IPS-18a (cell line): ENCODE measurements at regions not wholly inside any gene's neighbourhood (a gene's known extent, or its start where the extent isn't known, plus 50 kb on each side); places are given as distances from the start of the nearest gene placed in this dataset.

ENCODE experiments used
- H3K27ac ChIP-seq: one replicate; pipeline ENCODE4 v1.5.1; 2013; ENCODE audit warnings: low read length
- H3K27me3 ChIP-seq: one replicate; pipeline ENCODE4 v1.6.1; 2013; ENCODE audit warnings: mild to moderate bottlenecking, low read length; ENCODE audit not compliant: control insufficient read depth, insufficient read depth
- H3K36me3 ChIP-seq: one replicate; pipeline ENCODE4 v1.6.1; 2013; ENCODE audit warnings: low read depth, low read length; ENCODE audit not compliant: control insufficient read depth
- H3K4me1 ChIP-seq: one replicate; pipeline ENCODE4 v1.6.1; 2013; ENCODE audit warnings: low read depth, low read length; ENCODE audit not compliant: control insufficient read depth
- H3K4me3 ChIP-seq: one replicate; pipeline ENCODE4 v1.5.1; 2013; ENCODE audit warnings: low read length
- H3K9ac ChIP-seq: one replicate; pipeline ENCODE4 v1.6.1; 2013; ENCODE audit warnings: mild to moderate bottlenecking, low read length, moderate library complexity
- H3K9me3 ChIP-seq: one replicate; pipeline ENCODE4 v1.6.1; 2013; ENCODE audit warnings: low read depth, low read length; ENCODE audit not compliant: control insufficient read depth

DNA sequence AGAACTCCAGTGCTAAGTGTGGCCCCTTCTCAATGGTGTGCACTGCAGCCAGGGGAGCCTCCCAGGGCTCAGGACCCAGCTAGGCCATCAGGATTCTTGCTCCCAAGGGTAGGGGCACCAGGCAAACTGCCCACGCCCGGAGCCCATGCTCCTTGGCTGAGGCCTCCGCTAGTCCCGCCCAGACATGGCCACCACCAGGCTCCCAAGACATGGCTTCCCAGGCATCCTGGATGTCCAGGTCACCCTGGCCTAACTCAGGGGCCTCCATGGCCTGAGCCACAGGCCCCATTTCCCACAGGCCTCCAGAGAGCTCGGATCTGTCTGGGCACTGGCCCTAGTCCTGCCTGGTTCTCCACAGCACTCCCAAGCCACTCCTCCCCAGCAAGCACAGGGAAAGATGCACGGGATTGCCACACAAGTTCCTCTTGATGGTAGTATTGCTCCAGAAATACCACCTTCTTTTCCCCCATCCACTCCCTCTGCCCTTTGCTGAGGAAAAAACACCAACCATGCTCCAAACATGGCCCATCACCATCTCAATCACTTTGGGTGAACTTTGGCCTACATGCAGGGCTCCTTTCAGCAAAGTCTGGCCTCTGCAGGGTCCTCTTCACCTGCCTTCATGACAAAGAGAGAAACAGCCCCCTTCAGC lies 274.7 kb upstream of the AGTR2 start:
- no peak overlapping the region for H3K4me3 ChIP-seq
- no peak overlapping the region for H3K9ac ChIP-seq
- no peaks in the 10 kb centered on the region for H3K27me3 ChIP-seq
- H3K4me1 ChIP-seq, result peaks cover 9% of the 10 kb centered on the region
- no peak overlapping the region for H3K27ac ChIP-seq
- H3K36me3 ChIP-seq, result no peaks in the 10 kb centered on the region
- H3K9me3 ChIP-seq, result no peaks in the 10 kb centered on the region

DNA sequence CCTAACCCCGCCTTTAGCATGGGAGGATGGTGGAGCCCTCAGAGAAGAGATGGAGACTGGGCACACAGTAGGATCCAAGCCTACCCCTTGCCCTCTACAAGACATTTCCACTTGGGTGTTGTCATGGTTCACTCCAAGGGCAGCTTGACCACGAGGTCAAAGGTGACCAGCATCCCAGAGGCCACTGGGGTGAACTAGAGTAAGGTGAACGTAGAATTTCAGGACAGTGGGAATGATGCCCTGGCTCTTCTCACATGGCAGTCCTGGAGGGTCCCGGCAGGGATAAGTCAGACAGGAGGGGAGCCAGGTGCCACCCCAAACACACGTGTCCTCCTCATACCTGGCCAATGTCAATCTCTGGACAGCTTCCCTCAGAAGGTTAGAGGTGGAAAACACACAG lies 274.2 kb upstream of the AGTR2 start:
- no peaks in the 10 kb centered on the region for H3K36me3 ChIP-seq
- no peak overlapping the region for H3K27ac ChIP-seq
- peaks cover 9% of the 10 kb centered on the region for H3K4me1 ChIP-seq

DNA sequence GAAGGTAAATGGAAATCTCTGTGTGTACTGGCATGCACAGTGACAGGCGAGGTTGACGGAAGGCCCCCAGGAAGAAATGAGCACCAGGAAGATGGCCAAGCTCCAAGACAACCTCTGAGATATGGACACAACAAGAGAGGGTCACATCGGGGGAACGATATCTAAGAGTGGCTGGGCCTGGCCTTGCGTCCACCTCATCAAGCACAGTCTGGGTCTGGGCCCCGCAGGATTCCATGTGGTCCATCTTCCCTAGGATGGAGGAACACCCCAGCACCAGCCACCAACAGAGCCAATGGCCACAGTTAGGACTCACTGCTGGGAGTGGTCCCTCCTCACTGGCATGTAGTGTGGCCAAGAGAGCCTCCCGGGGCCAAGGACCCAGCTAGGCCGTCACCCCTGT lies 272.6 kb upstream of the AGTR2 start:
- Histone ChIP-seq H3K4me1 (peaks cover 3% of the 10 kb centered on the region), H3K9me3 (no peaks in the 10 kb centered on the region), H3K9ac (no peak overlapping the region), H3K4me3 (no peak overlapping the region), H3K36me3 (no peaks in the 10 kb centered on the region), H3K27me3 (no peaks in the 10 kb centered on the region), H3K27ac (no peak overlapping the region)

More for the DNA sequence above, 274.2 kb upstream of the AGTR2 start:
- Histone ChIP-seq H3K4me3 (no peak overlapping the region), H3K9me3 (no peaks in the 10 kb centered on the region), H3K27me3 (no peaks in the 10 kb centered on the region), H3K9ac (no peak overlapping the region)

- Histone ChIP-seq H3K9me3 (no peaks in the 10 kb centered on the region), H3K27me3 (no peaks in the 10 kb centered on the region), H3K27ac (no peak overlapping the region), H3K36me3 (no peaks in the 10 kb centered on the region), H3K9ac (no peak overlapping the region), H3K4me1 (peaks cover 3% of the 10 kb centered on the region), H3K4me3 (no peak overlapping the region)
Observed at GRCh38 chrX:115898382-115899001, 272.1 kb upstream of the AGTR2 start.

- no peaks in the 10 kb centered on the region for H3K9me3 ChIP-seq
- no peaks in the 10 kb centered on the region for H3K27me3 ChIP-seq
- no peak overlapping the region for H3K4me3 ChIP-seq
- no peaks in the 10 kb centered on the region for H3K36me3 ChIP-seq
- peaks cover 3% of the 10 kb centered on the region for H3K4me1 ChIP-seq
- H3K9ac ChIP-seq, result no peak overlapping the region
- H3K27ac ChIP-seq, result no peak overlapping the region
Observed at GRCh38 chrX:115900425-115900824, 270.1 kb upstream of the AGTR2 start.

DNA sequence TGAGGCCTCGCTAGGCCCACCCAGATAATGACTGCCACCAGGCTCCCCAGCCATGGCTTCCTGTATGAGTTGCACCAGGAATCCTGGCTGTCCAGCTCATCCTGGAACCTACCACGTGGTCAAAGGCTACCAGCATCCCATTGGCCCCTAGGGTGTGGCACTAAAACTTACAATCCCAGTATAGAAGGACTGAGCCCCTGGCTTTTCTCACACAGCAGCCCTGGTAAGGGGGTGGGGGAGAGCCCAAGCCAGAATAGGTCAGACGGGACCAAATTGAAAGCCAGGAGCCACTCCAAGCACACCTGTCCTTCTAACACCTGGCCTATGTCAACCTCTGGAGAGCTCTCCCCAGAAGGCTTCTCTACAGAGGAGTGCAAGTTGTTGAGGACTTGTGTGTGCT lies 269.3 kb upstream of the AGTR2 start:
- no peak overlapping the region for H3K9ac ChIP-seq
- H3K27me3 ChIP-seq, result no peaks in the 10 kb centered on the region
- no peaks in the 10 kb centered on the region for H3K36me3 ChIP-seq
- no peaks in the 10 kb centered on the region for H3K9me3 ChIP-seq
- H3K4me1 ChIP-seq, result peaks cover 3% of the 10 kb centered on the region
- H3K4me3 ChIP-seq, result no peak overlapping the region
- no peak overlapping the region for H3K27ac ChIP-seq

DNA sequence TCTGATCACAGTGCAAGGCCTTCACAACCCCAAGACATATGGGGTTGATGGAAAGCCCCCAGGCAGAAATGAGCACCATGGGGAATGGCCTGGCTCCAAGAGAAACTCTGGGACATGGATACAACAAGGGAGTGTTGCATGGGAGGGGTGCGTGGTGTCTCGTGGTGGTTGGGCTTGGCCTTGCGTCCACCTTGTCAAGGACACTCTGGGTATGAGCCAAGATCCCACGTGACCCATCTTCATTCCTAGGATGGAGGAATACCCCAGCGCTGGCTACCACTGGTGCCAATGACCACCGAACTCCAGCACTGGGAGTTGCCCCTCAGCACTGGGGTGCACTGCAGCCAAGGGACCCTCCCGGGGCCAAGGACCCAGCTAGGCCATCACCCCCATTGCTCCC lies 267.5 kb upstream of the AGTR2 start:
- Histone ChIP-seq H3K27ac (no peak overlapping the region), H3K36me3 (no peaks in the 10 kb centered on the region), H3K27me3 (no peaks in the 10 kb centered on the region)

GRCh38 chrX:115906276-115906675 lies 264.3 kb upstream of the AGTR2 start:
- Histone ChIP-seq H3K27ac (no peak overlapping the region), H3K4me3 (no peak overlapping the region), H3K9ac (no peak overlapping the region), H3K9me3 (peaks cover 6% of the 10 kb centered on the region), H3K36me3 (no peaks in the 10 kb centered on the region), H3K4me1 (peaks cover 4% of the 10 kb centered on the region), H3K27me3 (no peaks in the 10 kb centered on the region)

More for the DNA sequence above, 267.5 kb upstream of the AGTR2 start:
- peaks cover 3% of the 10 kb centered on the region for H3K4me1 ChIP-seq
- no peak overlapping the region for H3K4me3 ChIP-seq
- H3K9me3 ChIP-seq, result no peaks in the 10 kb centered on the region
- no peak overlapping the region for H3K9ac ChIP-seq

- H3K9me3 ChIP-seq, result peaks cover 6% of the 10 kb centered on the region
- peaks cover 4% of the 10 kb centered on the region for H3K4me1 ChIP-seq
- no peaks in the 10 kb centered on the region for H3K27me3 ChIP-seq
- no peak overlapping the region for H3K27ac ChIP-seq
- H3K36me3 ChIP-seq, result no peaks in the 10 kb centered on the region
- H3K9ac ChIP-seq, result no peak overlapping the region
- H3K4me3 ChIP-seq, result no peak overlapping the region
Observed at GRCh38 chrX:115906881-115907280, 263.7 kb upstream of the AGTR2 start.

- Histone ChIP-seq H3K4me1 (peaks cover 17% of the 10 kb centered on the region), H3K36me3 (no peaks in the 10 kb centered on the region), H3K27ac (no peak overlapping the region), H3K9ac (no peak overlapping the region), H3K27me3 (no peaks in the 10 kb centered on the region), H3K4me3 (no peak overlapping the region), H3K9me3 (peaks cover 6% of the 10 kb centered on the region)
Observed at GRCh38 chrX:115909017-115909416, 261.5 kb upstream of the AGTR2 start.

- no peak overlapping the region for H3K9ac ChIP-seq
- no peak overlapping the region for H3K27ac ChIP-seq
- H3K27me3 ChIP-seq, result no peaks in the 10 kb centered on the region
- peaks cover 6% of the 10 kb centered on the region for H3K9me3 ChIP-seq
- H3K36me3 ChIP-seq, result no peaks in the 10 kb centered on the region
- H3K4me1 ChIP-seq, result peaks cover 18% of the 10 kb centered on the region
- H3K4me3 ChIP-seq, result no peak overlapping the region
Observed at GRCh38 chrX:115911967-115912366, 258.6 kb upstream of the AGTR2 start.

GRCh38 chrX:115912372-115912897 lies 258.1 kb upstream of the AGTR2 start:
- Histone ChIP-seq H3K36me3 (no peaks in the 10 kb centered on the region), H3K4me3 (no peak overlapping the region), H3K4me1 (peaks cover 18% of the 10 kb centered on the region), H3K27me3 (no peaks in the 10 kb centered on the region), H3K27ac (no peak overlapping the region), H3K9me3 (peaks cover 6% of the 10 kb centered on the region), H3K9ac (no peak overlapping the region)
